ENCODE measurements at regions not wholly inside any gene's neighbourhood (a gene's known extent, or its start where the extent isn't known, plus 50 kb on each side); places are given as distances from the start of the nearest gene placed in this dataset.

DNA sequence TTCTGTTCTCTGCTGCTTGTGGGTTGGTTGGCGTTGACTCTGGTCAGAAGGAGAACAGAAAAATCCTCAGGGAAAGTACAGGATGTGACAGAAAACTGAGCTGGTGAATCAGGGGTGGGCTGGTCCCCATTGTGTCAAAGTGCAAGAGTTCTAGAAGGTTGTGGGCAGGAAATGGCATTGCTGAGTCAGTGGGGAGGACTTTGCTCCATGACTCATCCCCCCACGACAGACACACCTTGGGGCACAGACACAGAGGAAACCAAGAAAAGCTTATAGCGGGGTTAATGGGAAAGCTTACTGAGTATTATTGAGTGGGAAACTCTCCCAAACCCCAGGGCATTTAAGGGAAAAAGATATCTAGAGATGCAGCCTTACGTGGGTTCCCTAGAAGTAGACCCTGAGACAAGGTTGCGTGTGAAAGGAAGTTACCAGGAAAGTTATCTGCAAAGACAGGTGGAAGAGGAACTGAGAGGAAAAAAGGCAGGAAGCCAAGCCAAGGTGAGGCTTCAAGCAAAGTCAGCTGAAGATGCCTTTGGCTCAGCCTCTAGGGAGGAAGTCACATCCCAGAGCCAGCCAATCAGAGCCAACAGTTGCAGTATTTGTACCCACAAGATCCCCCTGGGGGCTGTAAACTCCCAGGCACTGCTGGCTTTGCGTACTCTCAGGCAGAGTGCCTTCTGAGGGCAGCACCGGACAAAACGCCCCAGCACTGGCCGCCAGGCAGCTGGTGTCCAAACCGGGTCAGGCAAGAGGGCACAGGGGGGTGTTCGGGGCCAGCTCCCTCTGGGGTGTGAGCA lies 86.4 kb downstream of the FOXL1 start:
- peak; percentile 95 to 98 for ATAC-seq

DNA sequence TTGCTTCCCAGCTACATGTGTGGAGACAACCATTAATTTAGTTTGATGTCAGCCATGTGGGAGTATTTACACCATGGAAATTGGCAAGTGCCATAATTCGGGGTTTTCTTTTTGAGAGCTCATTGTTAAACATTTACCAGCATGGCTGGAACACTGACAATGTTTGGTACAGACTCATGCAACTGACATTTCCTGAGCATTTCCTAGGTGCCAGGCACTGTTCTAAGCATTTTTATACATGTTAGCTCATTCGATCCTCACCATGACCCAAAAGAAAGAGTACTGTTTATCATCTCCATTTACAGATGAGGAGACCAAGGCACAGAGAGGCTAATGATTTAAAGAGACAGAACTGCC lies 86.9 kb downstream of the FOXL1 start:
- ATAC-seq, result no peak

DNA sequence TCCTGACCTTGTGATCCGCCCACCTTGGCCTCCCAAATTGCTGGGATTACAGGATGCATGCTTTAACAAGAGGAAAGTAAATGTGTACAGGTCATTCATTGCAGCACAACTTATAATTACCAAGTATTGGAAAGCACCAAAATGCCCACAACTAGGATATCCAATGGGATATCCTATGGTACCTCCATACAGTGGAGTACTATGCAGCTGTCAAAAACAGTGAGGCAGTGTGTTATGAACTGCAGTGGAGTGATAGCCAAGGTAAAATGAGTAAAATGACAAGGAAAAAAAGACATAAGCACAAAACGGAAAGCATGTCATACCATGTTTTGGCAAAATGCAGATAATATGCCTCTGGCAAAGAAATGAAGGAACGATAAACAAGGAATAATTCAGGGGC lies 87.6 kb downstream of the FOXL1 start:
- no peak for ATAC-seq

DNA sequence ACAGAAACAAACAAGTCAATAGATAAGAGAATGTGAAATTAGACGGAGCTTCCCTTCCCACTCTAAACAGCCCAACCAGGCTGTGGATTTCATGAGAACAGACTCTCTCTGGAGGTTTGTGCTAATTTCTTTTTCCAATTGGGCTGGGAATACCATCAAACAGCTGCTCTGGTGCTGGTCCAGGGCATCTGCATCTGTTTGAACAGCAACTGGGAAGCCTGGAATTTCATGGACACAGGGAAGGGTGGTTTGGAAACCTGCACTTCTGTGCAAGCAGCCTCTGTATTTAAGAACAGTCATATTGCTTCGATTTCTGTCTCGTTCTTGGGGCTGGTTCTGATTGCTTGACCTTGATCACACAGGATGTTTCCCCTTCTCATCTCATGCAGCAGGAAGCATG lies 88.7 kb downstream of the FOXL1 start:
- no peak for ATAC-seq

DNA sequence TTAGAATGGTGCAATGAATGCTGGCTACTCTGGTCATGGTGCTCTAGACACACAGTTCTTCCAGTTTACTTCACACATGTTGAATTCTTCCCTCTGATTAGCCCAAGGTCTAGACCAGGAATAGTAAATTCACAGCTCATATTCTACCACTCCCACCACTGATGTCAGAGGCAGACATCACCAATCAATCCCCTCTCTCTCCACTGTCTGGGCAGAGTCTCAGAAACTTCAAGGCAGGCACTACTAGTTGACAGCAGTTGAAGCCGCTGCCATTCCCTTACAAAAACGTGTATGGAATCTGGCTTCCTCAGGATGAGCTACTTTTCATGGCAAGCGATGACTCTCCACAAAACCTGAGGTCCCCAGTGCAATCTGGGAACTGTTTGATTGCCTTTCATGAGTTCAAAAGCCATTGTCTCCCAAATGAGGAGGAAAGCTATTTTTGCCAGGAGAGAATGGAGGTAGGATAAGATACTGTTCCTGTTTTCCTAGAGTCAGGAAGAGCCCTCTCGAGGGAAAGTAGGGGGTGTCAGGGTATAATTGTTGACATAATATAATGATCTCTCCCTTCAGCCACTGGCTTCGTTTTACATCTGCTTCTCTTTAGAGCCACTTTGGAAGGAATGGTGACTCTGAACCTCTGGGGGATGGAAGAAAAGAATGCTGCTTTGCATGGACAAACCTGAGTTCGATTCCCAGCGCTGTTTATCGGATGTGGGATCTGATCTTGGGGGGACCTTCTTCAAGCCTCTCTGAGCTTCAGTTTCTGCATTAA lies 90.0 kb downstream of the FOXL1 start:
- ATAC-seq, result no peak

DNA sequence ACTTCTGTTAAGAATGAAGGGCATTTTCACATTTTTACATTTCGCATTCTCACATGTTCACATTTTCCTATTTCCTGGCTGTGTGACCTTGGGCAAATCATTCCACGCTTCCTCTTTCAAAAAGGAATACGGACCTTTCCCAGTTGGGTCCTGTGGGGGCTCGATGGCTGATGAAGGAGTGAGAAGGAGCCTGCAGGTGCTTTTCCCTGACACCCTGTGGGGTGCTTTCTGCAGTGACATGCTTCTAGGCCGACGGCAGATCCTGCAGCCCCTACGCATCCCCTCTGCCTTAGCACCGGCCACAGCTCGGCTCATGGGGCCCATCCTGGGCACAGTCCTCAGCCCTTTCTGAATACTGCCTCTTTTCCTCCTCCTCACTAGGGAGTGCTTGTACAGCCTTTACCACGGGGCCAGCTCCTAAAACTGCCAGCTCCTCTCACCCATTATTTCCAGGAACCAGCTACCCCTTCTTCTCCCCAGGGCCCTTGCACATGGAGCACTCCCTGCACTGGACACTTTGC lies 91.0 kb downstream of the FOXL1 start:
- ATAC-seq, result no peak

DNA sequence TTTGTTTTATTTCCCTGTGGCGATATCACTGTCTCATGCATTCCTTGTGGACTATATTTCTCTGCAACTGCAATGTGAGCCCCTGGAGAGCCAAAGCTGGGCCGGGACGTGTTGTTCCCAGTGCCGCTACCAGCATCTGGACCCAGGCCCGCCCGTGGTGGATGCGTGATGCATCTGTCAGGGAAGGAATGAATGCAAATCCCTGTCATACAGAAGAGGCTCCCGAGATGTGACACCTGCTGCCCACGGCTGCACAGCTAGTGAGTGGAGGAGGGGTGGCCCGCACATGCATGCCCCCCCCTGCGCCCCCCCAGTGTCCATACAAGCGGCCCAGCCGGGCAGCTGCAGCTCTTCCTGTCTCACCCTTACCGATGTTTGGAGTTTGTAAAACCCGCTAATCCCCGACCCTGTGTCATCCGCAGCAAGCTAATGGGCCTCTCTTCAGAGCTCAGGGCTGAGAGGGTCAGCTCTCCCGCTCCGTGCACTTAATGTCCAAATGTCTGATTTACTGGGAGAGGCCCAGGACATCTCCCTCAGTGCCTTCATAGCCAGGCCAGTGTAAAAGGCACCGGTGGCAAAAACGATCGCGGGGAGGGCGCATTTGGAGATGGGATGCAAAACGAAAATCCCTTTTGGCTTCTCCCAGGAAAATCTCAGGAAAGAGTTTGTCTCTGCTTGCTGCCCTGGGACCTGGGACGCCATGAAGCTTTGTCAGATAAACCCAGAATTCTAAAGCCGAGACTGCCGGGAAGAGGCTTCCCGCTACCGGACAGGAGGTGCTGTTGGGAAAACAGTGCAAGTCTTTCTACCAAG lies 91.8 kb downstream of the FOXL1 start:
- no peak for ATAC-seq

DNA sequence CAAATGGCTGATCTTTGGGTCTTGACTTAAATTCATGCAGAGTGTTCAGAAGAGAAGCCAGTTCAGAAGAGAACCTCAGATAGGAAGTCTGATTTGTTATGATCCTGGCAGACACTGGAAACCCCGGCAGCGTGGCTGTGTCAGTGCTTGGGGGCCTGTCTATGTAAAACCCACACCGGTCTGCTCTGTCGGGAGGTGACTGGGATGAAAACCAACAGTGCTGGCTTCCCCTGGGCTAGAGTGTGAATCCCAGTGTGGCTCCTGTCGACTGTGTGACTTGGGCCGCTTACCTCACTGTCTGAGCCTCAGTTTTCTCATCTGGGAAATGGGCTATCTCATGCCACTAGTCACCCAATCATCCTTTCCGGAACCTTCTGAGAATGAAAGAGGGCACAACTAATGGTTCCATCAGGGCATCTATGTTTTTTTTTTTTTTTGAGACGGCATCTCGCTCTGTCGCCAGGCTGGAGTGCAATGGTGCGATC lies 92.4 kb downstream of the FOXL1 start:
- ATAC-seq, result no peak

DNA sequence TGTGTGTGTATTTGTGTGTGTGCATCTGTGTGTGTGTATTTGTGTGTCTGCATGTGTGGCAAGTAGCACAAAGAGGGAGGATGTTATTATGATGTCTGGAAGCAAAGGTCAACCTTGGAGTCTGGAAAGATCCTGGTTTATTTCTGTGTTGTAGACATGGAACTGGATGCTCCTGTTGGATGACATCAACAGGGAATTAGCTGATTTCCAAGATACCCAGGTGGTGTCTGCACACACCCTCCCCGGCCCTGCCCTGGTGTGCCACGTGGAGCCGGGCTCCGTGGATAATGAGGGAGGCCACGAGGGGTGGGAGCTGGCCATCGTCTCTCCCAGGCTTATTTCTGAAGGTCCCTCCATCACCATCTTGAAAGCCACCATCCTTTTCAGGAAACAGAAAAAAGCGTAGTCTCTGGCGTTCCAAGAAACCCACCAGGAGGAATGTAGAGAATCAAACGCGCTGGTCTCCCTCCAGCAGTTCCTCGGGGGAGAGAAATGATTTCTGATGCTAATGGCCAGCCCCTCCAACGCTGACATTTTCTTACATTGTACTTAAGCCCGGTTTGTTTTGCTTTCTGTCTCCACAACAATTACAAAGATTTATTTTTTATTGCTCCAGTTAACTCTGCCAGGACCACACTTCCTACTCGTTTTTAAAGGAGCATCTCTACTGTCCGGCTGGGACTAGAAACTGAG lies 93.3 kb downstream of the FOXL1 start:
- ATAC-seq, result no peak

DNA sequence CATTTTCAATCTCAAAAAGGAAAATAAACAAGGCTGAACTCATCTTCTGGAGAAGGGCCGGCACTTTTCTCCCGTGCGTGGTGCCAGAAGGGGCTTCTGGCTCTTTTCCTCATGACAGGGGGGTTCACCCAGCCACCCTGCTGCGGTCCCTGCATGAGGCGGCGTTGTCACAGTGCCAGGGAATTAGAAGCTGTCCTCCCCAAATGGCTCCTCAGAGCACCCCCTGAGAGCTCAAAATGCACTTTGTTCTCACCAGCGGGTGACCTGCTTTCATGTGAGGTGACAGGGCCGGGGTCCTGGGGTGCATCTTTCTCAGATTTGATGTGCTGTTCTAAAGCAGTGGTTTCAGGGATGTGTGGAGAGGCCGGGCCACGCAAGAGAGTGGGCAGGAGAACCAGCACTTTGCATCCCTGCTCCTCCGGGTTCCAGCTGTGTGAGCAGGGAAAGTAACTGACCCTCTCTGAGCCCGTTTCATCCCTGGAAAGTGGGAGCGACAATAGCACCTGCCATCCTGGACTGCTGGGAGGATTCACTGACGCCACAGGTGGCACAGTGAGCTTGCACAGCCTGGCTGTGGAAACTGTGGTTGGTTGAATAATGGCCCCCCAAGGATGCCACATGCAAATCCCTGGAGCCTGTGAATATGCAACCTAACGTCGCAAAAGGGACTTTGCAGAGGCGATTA lies 94.0 kb downstream of the FOXL1 start:
- ATAC-seq, result no peak

DNA sequence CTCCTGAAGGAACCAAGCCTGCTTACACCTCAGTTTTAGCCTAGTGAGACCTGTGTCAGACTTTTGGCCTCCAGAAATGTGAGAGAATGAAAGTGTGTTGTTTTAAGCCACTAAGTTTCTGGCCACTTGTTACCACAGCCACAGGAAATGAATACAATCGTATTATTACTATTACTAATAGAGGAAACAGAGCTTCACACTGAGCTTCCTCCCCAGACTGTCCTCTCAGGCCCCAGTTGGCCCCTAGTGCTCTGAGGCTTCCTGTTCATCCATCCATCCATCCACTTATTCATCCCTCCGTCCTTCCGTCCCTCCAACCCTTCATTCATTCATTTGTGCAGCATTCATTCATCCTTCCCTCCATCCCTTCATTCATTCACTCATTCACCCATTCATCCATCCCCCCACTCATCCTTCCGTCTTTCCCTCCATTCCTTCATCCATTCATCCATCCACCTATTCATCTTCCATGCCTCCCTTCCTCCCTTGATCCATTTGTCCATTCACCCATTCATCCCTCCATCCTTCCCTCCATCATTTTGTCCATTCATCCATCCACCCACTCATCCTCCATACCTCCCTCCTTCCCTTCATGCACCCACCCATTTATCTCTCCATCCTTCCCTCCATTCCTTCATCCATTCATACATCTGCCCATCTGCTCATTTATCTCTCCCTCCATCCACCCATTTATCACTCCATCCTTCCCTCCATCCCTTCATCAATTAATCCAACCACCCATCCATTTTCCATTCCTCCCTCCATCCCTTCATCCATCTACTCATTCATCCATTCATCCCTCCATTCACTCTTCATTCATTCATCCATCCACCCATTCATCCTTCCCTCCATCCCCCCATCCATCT lies 95.0 kb downstream of the FOXL1 start:
- ATAC-seq, result no peak

DNA sequence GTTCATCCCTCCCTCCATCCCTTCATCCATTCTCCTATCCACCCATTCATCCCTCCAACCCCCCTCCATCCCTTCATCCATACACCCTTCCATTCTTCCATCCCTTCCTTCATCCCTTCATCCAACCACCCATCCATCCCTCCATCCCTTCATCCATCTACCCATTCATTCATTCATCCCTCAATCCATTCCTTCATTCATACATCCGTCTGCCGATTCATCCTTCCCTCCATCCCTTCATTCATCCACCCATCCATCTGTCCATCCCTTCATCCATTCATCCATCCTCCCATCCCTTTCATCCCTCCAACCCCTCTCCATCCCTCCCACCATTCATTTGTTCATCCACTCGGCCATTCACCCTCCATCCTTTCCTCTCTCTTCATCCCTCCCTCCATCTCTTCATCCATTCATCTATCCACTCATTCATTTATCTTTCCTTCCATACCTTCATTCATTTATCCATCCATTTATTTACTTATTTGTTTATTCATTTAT lies 95.7 kb downstream of the FOXL1 start:
- ATAC-seq, result no peak

DNA sequence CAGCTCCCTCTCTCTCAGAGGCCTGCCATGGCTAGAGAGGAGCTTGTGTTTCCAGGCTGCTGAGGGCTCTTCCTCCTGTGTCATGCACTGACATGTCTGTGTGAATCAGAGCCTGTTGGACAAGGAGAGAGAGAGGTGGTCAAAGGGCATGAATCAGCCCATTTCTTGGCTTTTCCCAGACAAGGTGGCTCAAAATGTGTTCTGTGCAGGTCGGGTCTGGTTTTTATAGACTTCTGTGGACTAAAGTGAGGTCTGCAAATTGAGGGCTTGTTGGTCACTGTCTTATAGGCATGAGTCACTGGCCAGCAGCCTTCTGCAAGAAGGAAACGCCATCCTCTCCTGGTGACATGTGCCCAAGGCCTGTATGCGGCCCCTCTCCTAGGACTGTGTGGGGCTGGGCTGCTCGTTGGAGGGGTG lies 97.9 kb downstream of the FOXL1 start:
- ATAC-seq, result no peak

DNA sequence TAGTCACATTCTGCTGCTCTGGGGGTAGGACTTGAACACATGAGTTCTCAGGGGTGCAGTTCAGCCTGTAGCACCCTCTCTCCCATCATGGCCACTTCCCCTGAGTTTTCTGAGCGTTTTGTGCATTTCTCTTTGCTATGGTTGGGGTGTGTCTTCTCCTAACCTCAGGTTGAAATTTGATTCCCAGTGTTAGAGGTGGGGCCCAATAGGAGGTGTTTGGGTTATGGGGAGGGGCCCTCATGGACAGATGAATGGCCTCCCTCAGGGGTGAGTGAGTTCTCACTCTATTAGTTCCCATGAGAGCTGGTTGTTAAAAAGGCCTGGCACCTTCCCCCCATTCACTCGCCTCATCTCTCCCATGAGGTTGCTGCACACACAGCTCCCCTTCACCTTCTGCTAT lies 101.1 kb downstream of the FOXL1 start:
- ATAC-seq, result no peak

DNA sequence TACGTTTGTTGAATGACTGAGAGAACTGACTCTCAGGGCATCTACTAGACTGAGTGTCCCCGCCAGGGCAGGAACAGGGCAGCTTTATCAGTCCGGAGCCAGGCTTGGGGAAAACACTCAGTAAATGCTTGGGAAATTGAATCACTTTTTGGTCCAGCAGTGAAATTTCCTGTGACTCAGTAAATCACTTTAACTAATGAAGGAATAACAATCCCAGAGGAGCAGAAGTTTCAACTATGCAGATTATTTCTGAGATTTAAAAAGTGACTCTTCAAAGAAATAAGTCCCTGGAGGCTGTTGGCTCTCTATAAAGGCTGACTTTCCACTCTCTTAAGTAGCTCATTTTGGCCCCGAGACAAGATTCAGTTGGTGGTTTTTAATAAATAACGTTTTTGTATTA lies 101.8 kb downstream of the FOXL1 start:
- no peak for ATAC-seq

DNA sequence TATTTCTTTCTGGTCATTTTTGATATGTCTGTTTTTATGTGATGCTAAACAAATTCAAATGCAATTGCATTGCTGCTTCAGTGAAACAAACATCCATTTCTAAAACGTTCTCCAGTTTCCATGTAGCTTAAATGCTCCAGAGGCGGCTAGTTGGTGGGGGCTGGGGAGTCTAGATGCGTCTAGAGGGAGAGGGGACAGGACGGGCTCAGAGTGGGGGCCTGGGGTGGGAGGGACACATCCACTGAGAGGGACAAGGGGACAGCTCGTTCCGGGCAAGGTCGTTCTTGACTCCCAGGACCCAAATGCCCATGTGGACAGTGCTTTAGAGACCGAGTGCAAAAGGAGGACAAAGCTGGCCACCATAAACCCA lies 102.3 kb downstream of the FOXL1 start:
- ATAC-seq, result no peak

DNA sequence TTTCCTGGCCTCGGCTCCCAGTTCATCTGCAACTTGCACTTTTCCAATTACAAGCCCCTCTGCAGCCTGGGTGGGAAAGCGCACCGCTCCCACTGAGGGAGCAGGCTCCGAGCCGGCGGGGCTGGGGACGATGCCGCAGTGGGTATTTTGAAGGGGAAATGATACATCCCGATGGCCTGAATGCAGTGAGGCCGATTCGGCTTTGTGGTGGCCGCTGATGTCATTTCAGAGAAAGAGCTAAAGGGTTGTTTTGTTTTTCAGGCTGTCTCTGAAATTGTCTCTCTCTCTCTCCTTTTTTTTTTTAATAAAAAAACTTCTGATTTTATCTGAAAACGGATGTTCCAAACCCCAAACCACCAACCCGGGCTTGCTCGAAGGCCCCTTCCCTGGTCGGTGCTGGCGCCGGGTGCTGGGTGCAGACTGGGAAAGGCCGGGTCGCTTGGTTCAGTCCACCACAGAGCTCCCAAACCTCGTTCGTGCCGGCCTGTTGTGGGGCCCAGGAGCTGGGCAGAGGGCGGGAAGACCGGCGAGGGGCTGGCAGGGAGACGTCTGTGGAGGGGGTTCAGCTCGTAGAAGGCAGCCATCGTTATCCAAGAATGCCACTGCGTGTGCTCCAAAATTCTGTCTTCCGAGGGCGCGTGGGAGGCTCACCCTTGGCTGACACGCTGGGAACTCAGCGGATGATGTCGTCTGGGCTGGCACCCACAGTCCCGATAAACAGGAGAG lies 102.8 kb downstream of the FOXL1 start:
- no peak for ATAC-seq

DNA sequence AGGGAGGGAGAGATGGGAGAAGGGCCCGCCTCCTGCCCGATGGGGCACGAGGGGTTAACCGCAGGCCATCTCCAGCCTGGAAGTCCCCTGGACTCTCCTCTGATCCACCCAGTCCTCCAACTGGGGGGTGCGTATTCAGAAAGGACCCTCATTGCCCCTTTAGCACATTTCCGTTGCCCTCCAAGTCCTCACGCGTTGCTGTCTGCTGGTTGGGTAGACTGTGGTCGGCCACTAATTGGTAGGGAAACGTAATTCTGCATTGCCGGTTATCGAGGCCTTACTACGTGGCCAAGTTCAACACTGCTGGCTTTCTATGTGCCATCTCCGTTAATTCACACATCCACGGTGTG lies 103.4 kb downstream of the FOXL1 start:
- ATAC-seq, result no peak

DNA sequence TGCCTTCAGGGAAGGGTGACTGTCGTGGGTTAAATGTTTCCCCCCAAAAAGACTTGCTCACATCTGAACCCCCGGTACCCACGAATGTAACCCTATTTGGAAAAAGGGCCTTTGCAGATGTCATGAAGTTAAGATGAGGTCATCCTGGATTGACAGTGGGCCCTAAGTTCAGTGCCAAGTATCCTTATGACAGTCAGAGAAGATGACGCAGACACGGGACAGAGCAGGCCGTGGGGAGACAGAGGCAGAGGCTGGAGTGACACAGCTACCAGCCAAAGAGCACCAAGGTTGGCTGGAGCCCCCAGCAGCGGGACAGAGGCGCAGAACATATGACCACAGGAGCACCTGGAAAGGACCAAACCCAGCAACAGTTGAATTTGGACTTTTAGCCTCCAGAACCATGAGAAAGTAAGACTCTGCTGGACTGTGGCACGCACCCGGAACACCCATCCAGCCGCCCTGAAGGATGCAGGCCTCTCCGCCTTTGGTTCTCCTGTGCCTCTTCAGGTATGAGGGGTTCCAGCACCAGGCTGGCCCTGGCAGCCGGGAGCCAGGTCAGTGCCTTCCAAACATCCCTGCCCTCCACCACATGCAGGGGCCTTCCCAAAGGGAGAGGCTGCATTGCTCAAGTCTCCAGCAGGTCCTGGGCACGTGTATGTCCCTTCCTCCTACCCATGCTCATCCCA lies 104.0 kb downstream of the FOXL1 start:
- ATAC-seq, result no peak
